GM19351 (cell line): ENCODE measurements at regions not wholly inside any gene's neighbourhood (a gene's known extent, or its start where the extent isn't known, plus 50 kb on each side); places are given as distances from the start of the nearest gene placed in this dataset.
A peak's percentile ranks its signal among the peaks of the same experiment; 100 is the strongest.
"Not testable (repeated sequence)": the region's sequence is repeated elsewhere in the genome, so short reads cannot be mapped to it uniquely, and the experiment has no call there.

Experiments used
- ATAC-seq: cut with Tn5 transposase; IDR thresholded peaks from one replicate; pipeline ENCODE4 v1.9.1; 2021; ENCODE audit warnings: mild to moderate bottlenecking, moderate library complexity; ENCODE audit not compliant: unreplicated experiment

- ATAC-seq, result no peak
Measured at GRCh38 chr18:67143028-67143427, 373.5 kb downstream of the DSEL start.

GRCh38 chr18:67142604-67143003, 373.9 kb downstream of the DSEL start:
- ATAC-seq, result no peak

GRCh38 chr18:67140495-67140894, 376.0 kb downstream of the DSEL start:
- ATAC-seq, result no peak

- ATAC-seq, result no peak
Measured at GRCh38 chr18:67139899-67140298, 376.6 kb downstream of the DSEL start.

- ATAC-seq, result no peak
Measured at GRCh38 chr18:67135981-67136380, 380.5 kb downstream of the DSEL start.

GRCh38 chr18:67134911-67135310, 381.6 kb downstream of the DSEL start:
- ATAC-seq, result no peak

- ATAC-seq, result no peak
Measured at GRCh38 chr18:67133669-67134068, 382.9 kb downstream of the DSEL start.

- ATAC-seq, result no peak
Measured at GRCh38 chr18:67132919-67133318, 383.6 kb downstream of the DSEL start.

GRCh38 chr18:67131498-67131897, 385.0 kb downstream of the DSEL start:
- ATAC-seq, result no peak

- not testable (repeated sequence) for ATAC-seq
Measured at GRCh38 chr18:67126751-67127150, 389.8 kb downstream of the DSEL start.

- ATAC-seq, result no peak
Measured at GRCh38 chr18:67123901-67124300, 392.6 kb downstream of the DSEL start.

GRCh38 chr18:67117804-67118203, 398.7 kb downstream of the DSEL start:
- ATAC-seq, result no peak

GRCh38 chr18:67109535-67109934, 407.0 kb downstream of the DSEL start:
- ATAC-seq, result no peak

GRCh38 chr18:67108894-67109293, 407.6 kb downstream of the DSEL start:
- ATAC-seq, result no peak

- peak; percentile 97 for ATAC-seq
Measured at GRCh38 chr18:67104700-67105284, 411.7 kb downstream of the DSEL start.

- no peak for ATAC-seq
Measured at GRCh38 chr18:67094123-67094522, 422.4 kb downstream of the DSEL start.

GRCh38 chr18:67092141-67092540, 424.4 kb downstream of the DSEL start:
- no peak for ATAC-seq

- no peak for ATAC-seq
Measured at GRCh38 chr18:67081482-67082211, 434.9 kb downstream of the DSEL start.

GRCh38 chr18:67080601-67081000, 435.9 kb downstream of the DSEL start:
- ATAC-seq, result no peak

- no peak for ATAC-seq
Measured at GRCh38 chr18:67074309-67074708, 442.2 kb downstream of the DSEL start.

- ATAC-seq, result no peak
Measured at GRCh38 chr18:67072791-67073190, 443.7 kb downstream of the DSEL start.

GRCh38 chr18:67068608-67069007, 447.9 kb downstream of the DSEL start:
- no peak for ATAC-seq

GRCh38 chr18:67047334-67047733, 443.4 kb upstream of the CDH19 start:
- ATAC-seq, result no peak
